ENCODE measurements at regions not wholly inside any gene's neighbourhood (a gene's known extent, or its start where the extent isn't known, plus 50 kb on each side); places are given as distances from the start of the nearest gene placed in this dataset.

DNA sequence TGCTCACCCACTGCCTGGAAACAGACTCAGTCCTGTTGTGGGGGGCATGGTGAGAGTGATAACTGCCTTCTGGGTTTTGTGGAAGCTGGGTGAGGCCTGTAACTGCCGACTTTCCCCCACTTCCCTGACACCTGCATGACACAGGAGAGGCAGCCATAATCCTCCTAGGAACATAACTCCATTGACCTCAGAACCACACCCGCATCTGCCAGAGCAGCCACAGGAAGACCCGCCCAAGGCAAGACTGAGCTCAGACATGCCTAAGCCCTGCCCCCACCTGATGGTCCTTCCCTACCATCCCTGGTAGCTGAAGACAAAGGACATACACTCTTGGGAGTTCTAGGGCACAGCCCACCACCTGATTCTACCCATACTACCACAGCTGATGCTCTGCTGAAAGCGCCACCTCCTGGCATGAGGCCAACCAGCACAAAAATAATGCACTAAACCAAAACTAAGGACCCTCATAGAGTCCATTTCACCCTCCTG lies 326.7 kb downstream of the RBM26 start:
- DNase-seq, result no peak

DNA sequence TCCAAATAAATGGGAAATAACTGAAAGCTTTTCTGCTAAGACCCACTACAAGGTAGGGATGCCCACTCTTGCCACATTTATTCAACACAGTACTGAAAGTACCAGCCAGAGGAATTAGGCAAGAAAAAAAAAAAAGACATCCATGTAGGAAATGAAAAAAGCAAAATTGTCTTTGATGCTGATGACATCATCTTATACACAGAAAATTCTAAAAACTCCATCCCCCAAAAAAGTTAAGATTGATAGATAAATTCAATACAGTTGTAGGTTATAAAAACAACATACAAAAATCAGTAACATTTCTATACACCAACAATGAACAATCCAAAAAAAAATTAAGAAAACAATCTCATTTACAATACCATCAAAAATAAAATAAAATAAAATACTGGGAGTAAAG lies 330.4 kb downstream of the RBM26 start:
- DNase-seq, result no peak

DNA sequence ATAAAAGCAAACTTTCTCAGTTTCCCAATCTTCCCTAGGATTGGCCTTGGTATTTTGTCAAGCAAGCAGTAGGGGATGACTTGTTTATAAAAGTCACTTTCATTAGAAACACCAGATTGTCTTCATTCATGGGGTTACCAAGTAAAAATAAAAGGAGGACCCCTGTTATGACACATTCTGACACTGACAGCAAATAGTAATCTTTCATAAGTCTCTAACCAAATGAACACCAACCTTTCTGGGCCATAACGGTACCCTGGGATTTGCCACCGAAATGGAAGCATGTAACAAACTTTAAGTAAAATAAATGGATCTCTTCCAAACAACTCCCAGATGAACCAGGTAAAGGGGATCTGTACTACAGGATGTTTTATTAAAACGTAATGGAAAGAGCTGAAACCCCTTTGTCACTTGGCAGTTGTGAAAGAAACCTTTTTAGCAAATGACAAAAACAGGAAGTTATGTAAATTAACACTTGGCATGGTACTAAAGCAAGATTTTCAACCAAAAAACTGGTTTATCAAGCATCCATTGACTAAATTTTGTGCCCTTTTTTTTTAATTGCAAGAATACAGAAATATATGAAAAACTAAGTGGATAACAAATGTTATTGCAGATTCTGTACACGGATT lies 335.6 kb downstream of the RBM26 start:
- DNase-seq, result no peak

DNA sequence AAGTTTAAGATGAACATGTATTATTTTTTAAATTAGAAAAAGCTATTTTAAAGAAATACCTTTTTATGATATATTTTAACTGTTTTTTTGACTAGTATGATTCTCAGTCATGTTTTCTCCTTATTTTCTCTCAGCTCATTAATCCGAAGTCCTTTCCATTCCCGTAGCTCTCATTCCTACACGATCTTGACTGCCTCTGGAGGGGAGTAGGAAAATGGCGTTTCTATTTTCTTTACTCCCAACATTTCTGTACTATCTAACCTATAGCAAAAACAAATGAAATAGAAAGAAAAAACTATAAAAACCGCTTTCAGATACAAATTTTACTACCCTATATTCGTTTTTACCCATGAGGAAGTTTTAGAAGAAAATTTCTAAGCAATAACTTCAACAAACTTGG lies 343.8 kb downstream of the RBM26 start:
- DNase-seq, result no peak

DNA sequence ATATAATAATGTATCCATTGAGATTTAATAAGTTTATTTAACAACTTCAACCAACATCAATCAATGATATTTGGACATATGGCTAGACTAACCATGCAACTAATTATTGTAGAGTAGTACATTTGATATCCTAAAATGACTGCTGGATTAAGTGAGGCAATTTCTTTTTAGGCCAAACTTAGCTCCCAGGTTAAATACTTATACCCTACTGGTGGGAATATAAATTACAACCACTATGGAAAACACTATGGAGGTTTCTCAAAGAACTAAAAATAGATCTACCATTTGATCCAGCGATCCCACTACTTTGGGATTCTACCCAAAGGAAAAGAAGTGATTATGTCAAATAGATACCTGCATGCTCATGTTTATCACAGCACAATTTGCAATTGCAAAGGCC lies 345.8 kb downstream of the RBM26 start:
- no peak for DNase-seq

DNA sequence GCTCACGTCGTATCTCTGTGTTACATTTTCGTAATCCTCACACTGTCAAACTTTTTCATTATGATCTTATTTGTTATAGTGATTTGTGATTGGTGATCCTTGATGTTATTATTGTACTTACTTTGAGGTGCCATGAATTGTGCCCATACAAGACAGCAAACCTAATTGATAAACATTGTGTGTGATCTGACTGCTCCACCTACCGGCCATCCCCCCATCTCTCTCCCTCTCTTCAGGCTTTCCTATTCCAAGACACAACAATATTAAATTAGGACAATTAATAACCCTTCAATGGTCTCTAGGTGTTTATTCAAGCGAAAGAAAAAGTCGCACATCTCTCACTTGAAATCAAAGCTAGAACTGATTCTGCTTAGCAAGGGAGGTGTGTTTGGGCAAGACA lies 349.3 kb downstream of the RBM26 start:
- DNase-seq, result no peak

DNA sequence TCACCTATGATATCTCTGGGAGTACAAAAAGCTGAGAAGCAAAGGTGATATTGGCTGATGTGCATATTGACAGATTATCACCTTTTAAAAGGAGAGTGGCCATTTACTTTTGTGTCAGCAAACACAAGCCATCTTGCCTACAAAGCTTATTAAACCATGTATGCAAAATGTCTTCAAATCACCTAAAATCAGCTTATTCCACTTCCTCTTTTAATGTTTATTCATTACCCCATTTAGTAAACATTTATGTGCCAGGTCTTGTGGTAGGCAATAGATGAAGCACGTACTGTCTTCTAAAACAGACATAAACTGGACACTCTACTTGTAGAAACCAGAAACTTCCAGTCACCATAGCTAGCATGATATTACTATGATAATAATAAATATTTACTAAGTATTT lies 354.6 kb downstream of the RBM26 start:
- no peak for DNase-seq

DNA sequence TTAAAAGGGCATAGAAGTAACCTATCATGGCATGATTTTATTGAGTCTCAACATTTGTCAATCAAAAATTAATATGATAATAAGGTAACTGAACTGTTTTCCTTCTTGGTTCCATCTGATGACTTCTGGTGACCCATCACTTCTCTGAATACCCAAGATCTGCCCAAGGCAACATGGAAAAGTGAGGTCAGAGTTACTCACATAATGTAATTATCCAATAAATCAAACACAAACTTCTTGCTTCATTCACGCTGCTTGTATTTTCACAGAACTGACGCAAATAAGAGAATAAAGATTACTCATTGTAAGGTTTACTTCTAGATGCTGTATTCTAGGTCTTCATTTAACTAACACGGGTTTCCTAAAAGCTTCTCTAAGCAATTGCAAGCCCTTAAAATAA lies 361.6 kb downstream of the RBM26 start:
- no peak for DNase-seq

DNA sequence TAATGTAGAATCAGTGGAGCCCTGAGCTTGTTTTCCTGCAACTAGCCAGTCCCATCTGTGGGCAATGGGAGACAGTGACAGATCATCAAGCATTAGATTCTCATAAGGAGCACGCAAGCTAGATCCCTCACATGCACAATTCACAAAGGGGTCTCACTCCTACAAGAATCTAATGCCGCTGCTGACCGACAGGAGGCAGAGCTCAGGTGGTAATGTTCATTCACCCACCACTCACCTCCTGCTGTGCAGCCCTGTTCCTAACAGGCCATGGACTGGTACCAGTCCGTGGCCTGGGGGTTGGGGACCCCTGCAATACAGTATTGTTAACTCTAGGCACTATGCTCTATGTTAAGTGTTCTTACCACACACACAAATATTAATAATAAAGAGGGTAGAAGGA lies 362.8 kb downstream of the RBM26 start:
- DNase-seq, result no peak

DNA sequence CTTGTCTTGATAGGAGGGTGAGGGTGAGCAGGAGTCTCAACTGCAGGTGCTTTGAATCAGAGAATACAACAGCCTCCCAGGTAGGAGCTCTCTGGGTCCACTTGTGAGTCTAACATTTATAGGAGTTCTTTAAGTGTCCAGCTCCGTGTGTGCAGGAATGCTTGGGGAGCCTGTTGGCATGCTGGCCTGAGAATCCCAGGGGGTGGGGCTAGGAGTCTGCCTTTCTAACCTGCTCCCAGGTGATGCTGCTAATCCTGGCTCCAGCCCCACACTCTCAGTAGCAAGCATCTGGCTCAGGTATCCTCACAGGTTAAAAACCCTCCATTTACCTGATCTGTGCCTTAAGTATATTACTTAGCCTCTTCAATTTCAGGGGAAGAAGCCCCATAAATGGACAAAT lies 368.9 kb downstream of the RBM26 start:
- DNase-seq, result no peak

DNA sequence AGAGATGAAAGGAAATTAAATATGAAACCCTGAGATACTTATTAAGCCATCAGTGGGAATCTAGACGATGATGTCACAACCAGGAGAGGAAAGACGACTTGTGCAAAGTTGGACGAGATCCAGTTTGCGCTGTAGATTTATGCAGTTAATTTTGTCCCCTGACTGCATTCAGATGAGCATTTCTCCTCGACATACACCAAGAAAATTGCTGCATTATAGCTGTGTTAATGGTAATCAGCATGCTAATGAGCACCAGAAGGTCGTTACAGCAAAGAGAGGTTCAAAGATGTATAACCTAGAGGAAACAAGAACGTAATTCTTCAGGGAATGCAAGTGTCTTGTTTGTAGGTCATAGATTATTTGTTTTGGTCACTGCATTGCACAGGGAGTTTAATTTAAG lies 371.7 kb downstream of the RBM26 start:
- DNase-seq, result no peak

DNA sequence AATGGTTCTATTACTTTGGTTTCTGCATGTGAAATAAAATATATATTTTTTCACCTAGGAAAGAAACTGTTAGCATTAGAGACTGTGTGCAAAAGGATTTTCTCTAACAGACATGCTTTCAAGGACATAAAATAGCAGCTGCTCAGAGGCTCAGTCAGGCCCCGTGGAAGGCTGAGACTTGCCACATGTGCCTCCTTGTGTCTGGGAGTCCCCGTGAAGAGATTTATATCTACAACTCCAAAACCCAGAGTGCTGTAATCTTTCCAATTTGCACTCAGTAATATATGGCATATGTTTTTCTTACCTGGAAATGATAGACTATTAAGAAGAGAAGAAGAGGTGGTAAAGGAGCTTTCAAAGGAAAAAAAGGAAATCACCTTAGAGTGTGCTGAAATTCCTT lies 371.6 kb upstream of the OBI1 start:
- DNase-seq, result no peak

DNA sequence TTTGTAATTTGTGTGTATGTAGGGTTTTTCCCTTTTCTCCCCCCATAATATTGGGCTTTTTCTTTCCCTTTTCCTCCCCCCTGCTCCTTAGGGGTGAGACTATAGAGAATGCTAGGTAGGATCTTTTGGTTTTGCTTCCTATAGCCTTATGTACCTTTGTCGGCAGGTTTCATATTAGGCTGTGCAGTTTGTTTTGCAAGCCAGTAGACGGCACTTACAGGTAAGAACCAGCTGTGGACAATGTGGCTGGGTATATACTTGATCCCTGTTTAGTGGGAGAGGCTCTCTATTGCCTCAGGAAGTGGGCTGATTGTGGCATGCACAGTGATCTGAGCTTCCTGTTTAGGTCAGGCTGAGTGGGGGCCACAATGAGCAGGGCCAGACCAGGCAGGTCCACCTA lies 359.2 kb upstream of the OBI1 start:
- DNase-seq, result no peak

DNA sequence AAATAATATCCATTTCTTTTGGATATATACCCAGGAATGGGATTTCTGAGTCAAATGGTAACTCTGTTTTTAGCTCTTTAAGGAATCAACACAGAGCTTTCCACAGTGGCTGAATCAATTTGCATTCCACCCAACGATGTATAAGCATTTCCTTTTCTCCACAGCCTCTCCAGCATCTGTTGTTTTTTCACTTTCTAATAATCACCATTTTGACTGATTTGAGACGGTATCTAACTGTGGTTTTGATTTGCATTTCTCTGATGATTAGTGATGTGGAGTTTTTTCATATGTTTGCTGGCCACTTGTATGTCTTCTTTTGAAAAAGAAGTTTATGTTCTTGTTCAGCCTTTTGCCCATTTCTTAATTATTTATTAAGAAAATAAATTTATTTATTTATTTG lies 352.2 kb upstream of the OBI1 start:
- DNase-seq, result no peak

DNA sequence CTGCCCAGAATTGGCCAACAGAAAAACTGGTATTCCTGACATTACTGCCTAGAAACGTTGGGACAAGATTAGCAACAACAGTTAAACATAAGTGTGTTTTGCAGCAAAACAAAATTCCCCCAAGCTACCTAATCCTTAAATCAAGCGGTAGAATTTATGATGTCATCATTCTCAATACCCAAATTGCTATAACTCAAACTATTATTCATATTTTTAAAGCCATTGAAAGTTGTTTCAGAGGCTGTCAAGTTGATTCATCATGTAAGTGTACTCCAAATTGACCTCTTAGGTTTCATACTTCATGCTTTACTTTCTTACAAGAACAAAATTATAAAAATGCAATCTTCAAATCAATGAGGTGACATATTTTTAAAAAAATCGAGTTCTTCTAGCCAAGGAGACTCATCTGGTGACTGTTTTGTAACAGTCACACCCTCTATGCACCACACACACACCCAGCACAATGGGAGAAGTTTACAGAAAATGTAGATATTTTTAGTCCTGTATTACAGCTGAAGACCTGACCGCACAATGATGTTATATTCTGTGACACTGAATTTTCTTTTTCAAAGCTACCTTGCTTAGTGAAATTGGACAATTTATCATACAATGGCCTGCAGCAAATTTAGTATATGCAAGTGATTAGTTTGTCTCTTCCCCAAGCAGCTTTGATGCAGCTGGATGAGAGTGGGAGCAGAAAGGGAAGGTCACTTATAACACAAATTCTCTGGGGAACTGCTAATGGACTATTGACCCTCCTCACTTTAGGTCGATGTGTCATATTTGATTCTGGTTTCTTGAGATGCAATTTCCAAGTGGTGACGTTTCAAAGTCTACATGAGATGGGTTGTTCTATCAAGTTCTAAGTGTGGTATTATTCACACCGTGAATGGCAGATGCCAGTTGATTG lies 345.3 kb upstream of the OBI1 start:
- no peak for DNase-seq

DNA sequence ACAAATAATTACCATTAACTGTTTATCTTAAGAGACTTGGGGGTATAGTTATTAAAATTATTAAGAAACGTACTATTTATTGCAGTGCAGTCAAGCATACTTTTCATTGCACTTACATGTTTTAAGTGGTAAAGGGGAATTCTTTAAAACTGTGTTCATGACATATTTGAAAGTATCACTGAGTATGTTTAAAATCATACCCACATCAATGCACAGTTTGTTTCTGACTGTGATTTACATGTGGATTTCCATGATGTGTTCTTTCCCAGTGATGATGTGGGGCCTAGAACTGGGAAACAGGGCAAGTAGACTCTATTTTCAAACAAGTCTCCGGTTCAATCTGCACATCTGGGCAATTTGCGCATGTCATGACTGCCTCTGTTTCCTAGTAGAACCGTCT lies 340.5 kb upstream of the OBI1 start:
- no peak for DNase-seq

DNA sequence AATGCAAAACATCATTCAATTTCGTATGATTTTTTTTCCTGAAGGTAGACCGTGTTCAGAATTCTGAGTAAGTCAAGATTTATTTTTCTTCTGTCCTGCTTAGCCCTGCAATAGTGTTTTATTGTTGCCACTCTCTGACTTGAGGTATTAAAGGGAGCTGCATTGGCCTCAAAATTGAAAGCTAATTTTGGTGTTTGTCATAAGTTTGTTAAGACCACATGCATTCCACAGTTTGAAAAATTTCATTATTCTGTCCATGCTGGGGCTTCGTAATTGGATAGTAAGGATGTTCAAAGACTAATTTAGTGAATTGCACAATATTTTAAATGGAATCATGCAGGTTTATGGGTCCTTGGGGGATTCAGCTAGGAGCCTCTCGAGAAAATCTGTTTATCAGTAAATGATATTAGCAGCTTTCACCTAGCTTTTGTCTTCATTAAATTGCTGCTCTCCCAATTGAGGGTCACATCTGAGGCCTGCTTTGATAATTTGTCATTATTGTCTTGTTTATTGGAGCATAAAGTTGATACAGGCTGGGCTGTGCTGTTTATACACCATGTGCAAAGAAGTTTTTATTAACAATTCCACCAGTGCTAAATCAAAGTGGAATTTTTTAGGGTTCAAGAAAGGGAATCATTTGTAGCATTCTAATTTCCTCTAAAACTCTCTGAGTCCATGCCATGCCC lies 339.8 kb upstream of the OBI1 start:
- DNase-seq, result no peak

DNA sequence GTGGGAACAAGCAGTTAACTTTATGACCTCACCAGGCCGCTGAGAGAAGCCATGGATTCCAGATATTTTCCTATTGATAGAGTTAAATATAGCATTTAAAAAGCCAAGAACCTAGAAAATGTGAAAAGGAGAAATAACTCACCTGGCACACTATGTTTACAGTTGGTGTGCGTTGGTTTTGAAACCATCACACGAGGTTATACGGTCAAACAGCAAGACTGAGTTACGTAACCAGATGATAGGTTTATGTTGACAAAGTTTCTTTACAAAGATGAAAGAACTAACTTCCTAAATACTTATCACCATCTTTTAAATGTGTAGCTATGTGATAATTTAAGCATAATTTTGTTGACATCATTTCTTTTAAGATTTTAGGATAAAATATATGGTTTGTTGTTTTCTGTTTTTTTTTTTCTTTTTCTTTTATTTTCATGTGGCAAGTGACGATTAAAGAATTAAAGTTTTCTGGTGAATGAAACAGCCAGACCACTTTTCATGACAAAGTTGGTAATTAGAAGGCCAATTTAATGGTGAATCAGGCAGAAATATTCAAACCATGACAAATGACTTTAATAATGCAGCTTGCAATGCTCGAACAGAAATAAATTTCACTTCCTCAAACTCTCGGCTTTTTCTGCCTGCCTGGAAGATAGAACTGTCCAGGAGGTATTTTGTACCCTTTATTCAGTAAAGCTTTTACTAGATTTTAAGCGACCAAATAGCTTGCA lies 339.1 kb upstream of the OBI1 start:
- no peak for DNase-seq

DNA sequence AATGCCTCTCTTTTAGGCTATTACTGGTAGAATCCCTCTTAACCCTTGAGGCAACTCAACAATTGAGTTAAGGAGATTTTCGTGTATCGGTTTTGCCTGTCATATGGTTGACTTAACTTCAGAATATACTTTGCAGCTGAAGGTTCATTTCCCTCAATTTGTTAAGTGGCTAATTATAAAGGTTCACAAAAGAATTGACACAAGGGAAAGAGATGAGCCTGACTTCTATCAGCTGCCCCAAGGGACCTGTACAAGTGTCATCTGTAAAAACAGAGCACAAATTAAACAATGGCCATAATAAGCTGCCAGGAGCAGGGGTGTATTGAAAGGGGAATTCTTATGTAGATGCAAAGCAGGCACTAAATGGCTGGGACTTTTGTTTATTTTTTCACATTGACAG lies 334.8 kb upstream of the OBI1 start:
- DNase-seq, result no peak

DNA sequence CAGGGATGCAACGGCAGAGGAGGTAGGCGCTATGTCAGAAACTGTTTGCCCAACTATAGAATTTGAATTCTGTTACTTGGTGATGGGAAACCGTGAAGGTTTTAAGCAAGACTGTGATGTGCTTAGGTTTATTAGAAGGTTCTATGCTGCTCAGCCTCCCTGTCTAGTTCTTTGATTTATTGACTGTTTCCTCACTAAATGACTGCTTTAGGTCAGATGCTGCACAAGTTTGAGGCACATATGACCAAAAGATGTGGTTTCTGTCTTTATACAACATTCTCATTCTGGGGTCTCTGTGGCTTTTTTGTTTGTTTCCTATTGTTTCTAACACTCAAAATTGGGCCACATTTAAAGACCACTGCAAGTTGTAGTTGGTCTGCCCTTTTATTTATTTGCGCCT lies 323.0 kb upstream of the OBI1 start:
- no peak for DNase-seq

DNA sequence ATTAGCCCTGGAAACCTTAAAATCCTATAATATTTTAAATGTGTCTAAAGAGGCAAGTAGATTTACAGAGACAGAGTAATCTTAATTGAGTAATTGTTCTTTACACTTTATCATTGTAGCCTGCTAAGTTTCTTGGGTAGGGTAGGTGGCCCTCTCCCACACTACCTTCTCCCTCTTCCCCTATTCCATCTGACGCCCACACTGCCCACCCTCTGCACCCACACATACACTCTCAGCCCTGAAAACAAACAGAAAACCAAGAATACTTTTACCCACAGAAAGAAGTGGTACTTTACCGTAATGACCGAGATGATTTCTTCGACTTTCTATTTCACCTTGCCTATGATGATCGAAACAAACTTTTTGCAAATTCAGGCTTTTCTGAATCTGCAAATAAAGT lies 320.4 kb upstream of the OBI1 start:
- no peak for DNase-seq

DNA sequence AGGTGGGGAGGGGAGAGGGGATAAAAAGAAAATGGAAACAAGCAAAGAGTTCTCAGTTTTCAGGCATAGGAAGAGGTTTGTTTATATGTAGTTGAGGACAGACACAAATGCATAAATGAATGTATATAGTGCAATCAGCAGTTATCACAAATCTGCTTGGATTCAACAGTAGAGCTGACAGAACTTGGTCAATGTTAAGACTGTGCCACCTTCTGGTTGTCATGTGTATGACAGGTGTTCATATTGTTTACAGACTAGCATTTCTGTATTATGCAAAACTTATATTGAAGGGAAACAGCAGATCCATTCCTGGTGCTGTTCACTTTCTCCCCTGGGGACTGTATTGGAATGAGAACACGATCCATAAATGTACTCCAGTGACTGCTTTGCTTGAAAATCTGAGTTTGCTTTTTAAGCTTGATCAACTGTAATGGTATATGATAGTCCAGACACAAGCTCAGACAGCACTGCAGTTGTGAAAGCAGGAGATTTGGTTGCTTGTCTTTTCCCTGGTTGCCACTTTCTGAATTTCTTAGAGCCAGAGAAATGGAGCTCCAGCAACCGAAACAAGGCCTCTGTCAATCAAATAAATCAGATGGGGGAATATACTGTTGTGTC lies 319.5 kb upstream of the OBI1 start:
- peak; percentile 67 for DNase-seq

DNA sequence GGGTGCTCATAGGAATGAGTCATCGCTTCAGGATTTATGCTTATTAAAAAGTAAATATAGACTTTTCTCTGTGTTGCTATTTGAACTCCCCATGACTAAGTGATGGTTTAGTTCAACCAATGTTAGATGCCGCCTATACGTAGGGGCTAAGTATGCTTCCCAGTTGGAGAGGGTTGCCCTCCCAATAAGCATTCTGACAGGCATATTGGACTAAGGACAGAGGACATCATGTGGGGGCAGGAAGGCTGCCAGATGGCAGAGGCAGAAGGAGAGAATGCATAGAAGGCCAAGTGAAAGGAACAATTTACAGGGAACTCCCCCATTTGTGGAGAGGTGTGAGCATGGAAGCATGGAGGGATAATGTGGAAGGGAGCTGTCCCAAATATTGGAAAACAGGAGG lies 318.4 kb upstream of the OBI1 start:
- DNase-seq, result no peak
